ENCODE measurements at regions not wholly inside any gene's neighbourhood (a gene's known extent, or its start where the extent isn't known, plus 50 kb on each side); places are given as distances from the start of the nearest gene placed in this dataset.
"Not testable (repeated sequence)": the region's sequence is repeated elsewhere in the genome, so short reads cannot be mapped to it uniquely, and the experiment has no call there.

DNA sequence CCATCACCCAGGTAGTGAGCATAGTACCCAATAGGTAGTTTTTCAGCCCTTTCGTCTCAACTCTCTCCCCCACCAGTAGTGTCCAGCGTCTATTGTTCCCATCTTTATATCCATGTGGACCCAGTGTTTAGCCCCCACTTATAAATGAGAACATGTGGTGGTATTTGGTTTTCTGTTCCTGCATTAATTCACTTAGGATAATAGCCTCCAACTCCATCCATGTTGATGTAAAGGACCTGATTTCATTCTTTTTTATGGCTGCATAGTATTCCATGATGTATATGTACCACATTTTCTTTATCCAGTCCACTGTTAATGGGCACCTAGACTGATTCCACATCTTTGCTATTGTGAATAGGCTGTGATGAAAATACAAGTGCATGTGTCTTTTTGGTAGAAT, 51.3 kb downstream of the NACA2 start:
- H3K27me3 Mint-ChIP-seq; H3K4me1 Mint-ChIP-seq; H3K9me3 Mint-ChIP-seq; H3K4me3 Mint-ChIP-seq; H3K27ac Mint-ChIP-seq (ENCODE audit: low read depth); DNase-seq (ENCODE audit: low spot score in 2 of 2); ATAC-seq (replicated peaks; ENCODE audit: extremely low read depth, poor library complexity, severe bottlenecking); H3K36me3 Mint-ChIP-seq (ENCODE audit: insufficient read depth): not testable (repeated sequence)

DNA sequence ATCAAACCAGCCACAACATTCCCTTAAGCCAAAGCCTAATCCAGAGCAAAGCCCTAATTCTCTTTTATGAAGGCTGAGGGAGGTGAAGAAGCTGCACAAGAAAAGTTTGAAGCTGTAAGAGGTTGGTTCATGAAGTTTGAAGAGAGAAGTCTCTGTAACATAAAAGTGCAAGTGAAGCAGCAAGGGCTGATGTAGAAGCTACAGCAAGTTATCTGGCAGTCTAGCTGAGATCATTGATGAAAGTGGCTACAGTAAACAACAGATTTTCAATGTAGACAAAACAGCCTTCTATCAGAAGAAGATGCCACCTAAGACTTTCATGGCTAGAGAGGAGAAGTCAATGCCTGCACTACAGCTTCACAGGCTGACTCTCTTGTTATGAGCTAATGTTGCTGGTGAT, 52.5 kb downstream of the NACA2 start:
- Mint-ChIP-seq H3K36me3 (ENCODE audit: insufficient read depth) (no peaks in the 10 kb centered on the region), H3K27me3 (no peaks in the 10 kb centered on the region), H3K4me1 (peaks cover 5% of the 10 kb centered on the region), H3K9me3 (no peaks in the 10 kb centered on the region), H3K4me3 (no peak overlapping the region), H3K27ac (ENCODE audit: low read depth) (no peak overlapping the region)
- DNase-seq (ENCODE audit: low spot score in 2 of 2) (no peak), ATAC-seq (replicated peaks; ENCODE audit: extremely low read depth, poor library complexity, severe bottlenecking) (no peak)

DNA sequence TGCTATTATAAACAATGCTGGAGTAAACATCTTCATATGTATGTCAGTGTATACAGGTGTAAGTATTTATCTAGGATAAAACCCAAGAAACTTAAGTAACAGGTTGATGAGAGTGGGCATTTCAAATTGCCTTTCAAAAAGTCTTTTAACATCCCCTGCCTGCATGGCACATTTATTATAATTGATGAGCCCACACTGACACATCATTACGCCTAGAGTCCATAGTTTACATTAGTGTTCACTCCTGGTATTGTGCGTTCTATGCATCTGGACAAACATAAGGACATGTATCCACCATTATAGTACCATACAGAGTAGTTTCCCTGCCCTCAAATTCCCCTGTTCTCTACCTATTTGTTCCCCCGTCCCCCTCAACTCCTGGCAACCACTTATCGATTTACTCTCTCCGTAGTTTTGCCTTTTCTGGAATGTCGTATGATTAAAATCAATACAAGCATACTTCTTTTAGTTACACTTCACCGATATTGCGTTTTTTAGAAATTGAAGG, 53.7 kb downstream of the NACA2 start:
- Mint-ChIP-seq H3K27ac (ENCODE audit: low read depth) (no peak overlapping the region), H3K4me1 (peaks cover 5% of the 10 kb centered on the region), H3K36me3 (ENCODE audit: insufficient read depth) (no peaks in the 10 kb centered on the region), H3K27me3 (no peaks in the 10 kb centered on the region), H3K4me3 (no peak overlapping the region), H3K9me3 (no peaks in the 10 kb centered on the region)
- ATAC-seq (replicated peaks; ENCODE audit: extremely low read depth, poor library complexity, severe bottlenecking) (no peak), DNase-seq (ENCODE audit: low spot score in 2 of 2) (no peak)

DNA sequence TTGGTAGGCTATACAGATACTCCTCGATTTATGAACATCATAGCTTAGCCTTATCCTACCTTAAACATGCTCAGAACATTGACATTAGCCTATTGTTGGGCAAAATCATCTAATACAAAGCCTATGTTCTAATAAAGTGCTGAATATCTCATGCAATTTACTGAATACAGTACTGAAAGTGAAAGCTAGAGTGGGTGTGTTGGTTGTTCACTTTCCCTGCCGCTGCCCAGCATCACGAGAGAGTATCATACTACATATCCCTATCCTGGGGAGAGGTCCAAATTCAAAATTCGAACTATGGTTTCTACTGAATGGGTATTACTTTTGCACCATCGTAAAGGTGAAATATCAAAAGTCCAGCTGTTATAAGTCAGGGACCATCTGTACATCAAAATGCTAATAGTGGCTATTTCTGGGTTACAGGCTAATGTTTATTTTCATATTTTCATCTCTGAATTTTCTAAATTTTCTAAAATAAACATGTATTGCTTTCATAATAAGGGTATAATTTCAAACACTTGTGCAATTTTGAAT, 54.5 kb downstream of the NACA2 start:
- no peaks in the 10 kb centered on the region for H3K9me3 Mint-ChIP-seq
- no peaks in the 10 kb centered on the region for H3K27me3 Mint-ChIP-seq
- DNase-seq (ENCODE audit: low spot score in 2 of 2) = no peak
- H3K27ac Mint-ChIP-seq (ENCODE audit: low read depth) = no peak overlapping the region
- peak overlapping the region; percentile 34 for H3K4me3 Mint-ChIP-seq
- peaks cover 5% of the 10 kb centered on the region for H3K4me1 Mint-ChIP-seq
- H3K36me3 Mint-ChIP-seq (ENCODE audit: insufficient read depth) = no peaks in the 10 kb centered on the region
- no peak for ATAC-seq (replicated peaks; ENCODE audit: extremely low read depth, poor library complexity, severe bottlenecking)

Measured in central memory CD8-positive, alpha-beta T cell (primary cell).